ENCODE measurements at regions not wholly inside any gene's neighbourhood (a gene's known extent, or its start where the extent isn't known, plus 50 kb on each side); places are given as distances from the start of the nearest gene placed in this dataset.

DNA sequence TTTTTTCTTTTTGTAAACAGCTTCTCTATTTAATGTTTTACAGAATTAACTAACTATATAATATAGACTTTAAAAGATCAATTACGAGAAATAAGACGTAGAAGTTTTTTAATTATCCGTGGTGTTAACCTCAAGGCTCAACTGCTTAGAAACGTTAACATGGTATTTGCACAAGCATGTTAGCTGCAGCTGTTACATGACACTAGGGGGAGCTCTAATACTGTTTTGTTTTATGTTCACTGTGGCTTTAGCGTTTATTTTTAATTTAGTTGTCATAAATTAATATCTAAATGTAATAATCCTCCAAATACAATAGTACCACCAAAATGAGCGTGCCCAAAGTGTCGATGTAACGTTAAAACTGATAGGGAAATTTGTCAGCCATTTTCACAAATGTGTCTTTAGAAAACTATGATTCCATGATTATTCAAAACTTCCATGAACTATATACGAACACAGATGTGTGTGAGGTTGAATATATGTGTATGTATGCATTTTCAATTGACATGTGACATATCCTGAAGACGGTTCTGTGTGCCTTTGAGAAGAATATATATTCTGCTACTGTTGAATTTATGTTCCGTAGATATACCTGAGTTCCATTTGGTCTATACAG is 828.8 kb upstream of the MBL2 start:
- Histone ChIP-seq H3K4me1 (peaks cover 32% of the 10 kb centered on the region), H3K4me3 (ENCODE audit: low read depth, low read length) (no peak overlapping the region), H3K9me3 (peaks cover 9% of the 10 kb centered on the region), H3K27me3 (replicated peaks; ENCODE audit: control insufficient read depth, insufficient read depth, low read length) (no peaks in the 10 kb centered on the region), H3K36me3 (ENCODE audit: control insufficient read depth, insufficient read depth, low read length) (no peaks in the 10 kb centered on the region)
- Mint-ChIP-seq H3K36me3 (ENCODE audit: insufficient read depth, unreplicated experiment) (no peaks in the 10 kb centered on the region), H3K4me1 (ENCODE audit: low read depth, unreplicated experiment) (peaks cover 29% of the 10 kb centered on the region), H3K9me3 (ENCODE audit: unreplicated experiment) (peaks cover 24% of the 10 kb centered on the region), H3K27ac (ENCODE audit: unreplicated experiment) (no peak overlapping the region), H3K27me3 (ENCODE audit: insufficient read depth, unreplicated experiment) (no peaks in the 10 kb centered on the region), H3K4me3 (ENCODE audit: unreplicated experiment) (no peak overlapping the region)
- DNase-seq = peak in 1 of 2 experiments; percentile 43
- POLR2A ChIA-PET = no interaction called here
- CTCF ChIA-PET = interaction anchor here (0.6 to 1.0 kb wide), 5 partner anchors 16 to 783 kb away, joined by 3 to 8 read pairs (median 4); no protein-coding TSS in a partner anchor
- no TSS peak for BruUV-seq (replicated peaks)
- TF ChIP-seq, protein P1, sequence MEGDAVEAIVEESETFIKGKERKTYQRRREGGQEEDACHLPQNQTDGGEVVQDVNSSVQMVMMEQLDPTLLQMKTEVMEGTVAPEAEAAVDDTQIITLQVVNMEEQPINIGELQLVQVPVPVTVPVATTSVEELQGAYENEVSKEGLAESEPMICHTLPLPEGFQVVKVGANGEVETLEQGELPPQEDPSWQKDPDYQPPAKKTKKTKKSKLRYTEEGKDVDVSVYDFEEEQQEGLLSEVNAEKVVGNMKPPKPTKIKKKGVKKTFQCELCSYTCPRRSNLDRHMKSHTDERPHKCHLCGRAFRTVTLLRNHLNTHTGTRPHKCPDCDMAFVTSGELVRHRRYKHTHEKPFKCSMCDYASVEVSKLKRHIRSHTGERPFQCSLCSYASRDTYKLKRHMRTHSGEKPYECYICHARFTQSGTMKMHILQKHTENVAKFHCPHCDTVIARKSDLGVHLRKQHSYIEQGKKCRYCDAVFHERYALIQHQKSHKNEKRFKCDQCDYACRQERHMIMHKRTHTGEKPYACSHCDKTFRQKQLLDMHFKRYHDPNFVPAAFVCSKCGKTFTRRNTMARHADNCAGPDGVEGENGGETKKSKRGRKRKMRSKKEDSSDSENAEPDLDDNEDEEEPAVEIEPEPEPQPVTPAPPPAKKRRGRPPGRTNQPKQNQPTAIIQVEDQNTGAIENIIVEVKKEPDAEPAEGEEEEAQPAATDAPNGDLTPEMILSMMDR (IDR thresholded peaks at IDR 0.05; ENCODE audit: insufficient read depth in 1 of 2, low read depth in 1 of 2, low read length in 1 of 2, severe bottlenecking in 1 of 2, unreplicated experiment in 1 of 2) = peak; percentile 98 to 99
- intact Hi-C loops (cut with micrococcal nuclease; ENCODE audit: unreplicated experiment) = loop anchor here (1.0 to 10.0 kb wide), 7 partner anchors 166 to 801 kb away; no protein-coding TSS in a partner anchor

DNA sequence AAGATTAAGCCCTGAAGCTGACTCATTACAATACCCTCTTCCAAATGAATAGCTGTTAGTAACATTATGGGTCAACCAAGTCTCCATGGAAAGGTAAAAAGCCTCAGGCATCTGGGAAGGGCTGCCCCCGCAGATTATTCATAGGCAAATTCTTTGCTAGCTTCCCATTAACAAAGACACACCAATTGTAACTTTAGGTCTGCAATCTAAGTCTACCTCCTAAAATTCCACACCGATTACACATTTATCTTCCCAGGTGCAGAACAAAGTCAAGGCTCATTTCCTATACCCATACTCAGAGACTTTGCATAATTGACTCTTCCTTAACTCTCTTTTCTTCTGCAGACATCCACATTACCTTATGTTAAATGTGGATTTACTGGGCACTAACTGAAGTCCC is 826.3 kb upstream of the MBL2 start:
- BruUV-seq (replicated peaks) = no TSS peak
- Mint-ChIP-seq H3K27me3 (ENCODE audit: insufficient read depth, unreplicated experiment) (no peaks in the 10 kb centered on the region), H3K36me3 (ENCODE audit: insufficient read depth, unreplicated experiment) (no peaks in the 10 kb centered on the region), H3K9me3 (ENCODE audit: unreplicated experiment) (peaks cover 38% of the 10 kb centered on the region), H3K27ac (ENCODE audit: unreplicated experiment) (peak overlapping the region; percentile 10), H3K4me3 (ENCODE audit: unreplicated experiment) (no peak overlapping the region), H3K4me1 (ENCODE audit: low read depth, unreplicated experiment) (peaks cover 28% of the 10 kb centered on the region)
- TF ChIP-seq, protein P1 (IDR thresholded peaks at IDR 0.05; ENCODE audit: insufficient read depth in 1 of 2, low read depth in 1 of 2, low read length in 1 of 2, severe bottlenecking in 1 of 2, unreplicated experiment in 1 of 2) = no peak
- no peaks in the 10 kb centered on the region for H3K36me3 ChIP-seq (ENCODE audit: control insufficient read depth, insufficient read depth, low read length)
- H3K9me3 ChIP-seq = peaks cover 9% of the 10 kb centered on the region
- DNase-seq = no peak
- intact Hi-C loops (cut with micrococcal nuclease; ENCODE audit: unreplicated experiment) = loop anchor here (1.0 to 5.0 kb wide), 4 partner anchors 358 to 1468 kb away; no protein-coding TSS in a partner anchor
- no peak overlapping the region for H3K4me3 ChIP-seq (ENCODE audit: low read depth, low read length)
- ChIA-PET CTCF (no interaction called here), POLR2A (no interaction called here)
- no peaks in the 10 kb centered on the region for H3K27me3 ChIP-seq (replicated peaks; ENCODE audit: control insufficient read depth, insufficient read depth, low read length)
- peaks cover 32% of the 10 kb centered on the region for H3K4me1 ChIP-seq

DNA sequence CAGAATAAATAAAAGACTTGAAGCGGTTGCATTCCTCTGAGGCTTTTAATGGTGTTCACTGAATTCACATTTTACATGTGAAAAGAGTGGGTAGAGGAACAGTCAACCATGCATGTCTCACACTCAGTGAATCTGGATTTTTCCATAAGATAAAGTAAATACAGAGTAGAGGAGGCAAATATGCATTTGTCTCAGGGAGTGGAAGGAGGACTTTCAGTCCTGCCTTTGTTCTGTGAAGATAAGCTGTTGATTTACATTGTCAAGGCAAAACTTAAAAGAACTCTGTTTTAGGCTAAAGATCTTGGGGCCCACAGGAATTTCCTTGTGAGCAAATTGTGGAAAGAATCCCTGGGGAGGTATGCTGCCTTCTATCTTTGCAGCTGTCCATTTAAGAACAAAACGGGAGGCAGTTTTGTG is 825.3 kb upstream of the MBL2 start:
- ChIA-PET POLR2A (no interaction called here), CTCF (interaction anchor here (1.1 to 1.3 kb wide), 2 partner anchors 714 to 780 kb away, joined by 5 read pairs; no protein-coding TSS in a partner anchor)
- Mint-ChIP-seq H3K9me3 (ENCODE audit: unreplicated experiment) (peaks cover 39% of the 10 kb centered on the region), H3K27me3 (ENCODE audit: insufficient read depth, unreplicated experiment) (no peaks in the 10 kb centered on the region), H3K4me3 (ENCODE audit: unreplicated experiment) (peak overlapping the region; percentile 12), H3K27ac (ENCODE audit: unreplicated experiment) (peak overlapping the region; percentile 7), H3K36me3 (ENCODE audit: insufficient read depth, unreplicated experiment) (no peaks in the 10 kb centered on the region), H3K4me1 (ENCODE audit: low read depth, unreplicated experiment) (peaks cover 28% of the 10 kb centered on the region)
- no TSS peak for BruUV-seq (replicated peaks)
- H3K4me3 ChIP-seq (ENCODE audit: low read depth, low read length) = no peak overlapping the region
- TF ChIP-seq, protein P1 (IDR thresholded peaks at IDR 0.05; ENCODE audit: insufficient read depth in 1 of 2, low read depth in 1 of 2, low read length in 1 of 2, severe bottlenecking in 1 of 2, unreplicated experiment in 1 of 2) = no peak
- no peaks in the 10 kb centered on the region for H3K27me3 ChIP-seq (replicated peaks; ENCODE audit: control insufficient read depth, insufficient read depth, low read length)
- peaks cover 9% of the 10 kb centered on the region for H3K9me3 ChIP-seq
- peak; percentile 57 to 68 for DNase-seq
- no peaks in the 10 kb centered on the region for H3K36me3 ChIP-seq (ENCODE audit: control insufficient read depth, insufficient read depth, low read length)
- H3K4me1 ChIP-seq = peaks cover 32% of the 10 kb centered on the region
- intact Hi-C loops (cut with micrococcal nuclease; ENCODE audit: unreplicated experiment) = loop anchor here (1.0 to 5.0 kb wide), 5 partner anchors 359 to 1469 kb away; no protein-coding TSS in a partner anchor
